ENCODE measurements at regions not wholly inside any gene's neighbourhood (a gene's known extent, or its start where the extent isn't known, plus 50 kb on each side); places are given as distances from the start of the nearest gene placed in this dataset.
"Not testable (repeated sequence)": the region's sequence is repeated elsewhere in the genome, so short reads cannot be mapped to it uniquely, and the experiment has no call there.

- not testable (repeated sequence) for DNase-seq
Observed at GRCh38 chr1:149157409-149157808, 54.1 kb upstream of the NBPF9 start.

- peak; percentile 34 for DNase-seq
Observed at GRCh38 chr1:149158308-149158707, 55.0 kb upstream of the NBPF9 start.

DNA sequence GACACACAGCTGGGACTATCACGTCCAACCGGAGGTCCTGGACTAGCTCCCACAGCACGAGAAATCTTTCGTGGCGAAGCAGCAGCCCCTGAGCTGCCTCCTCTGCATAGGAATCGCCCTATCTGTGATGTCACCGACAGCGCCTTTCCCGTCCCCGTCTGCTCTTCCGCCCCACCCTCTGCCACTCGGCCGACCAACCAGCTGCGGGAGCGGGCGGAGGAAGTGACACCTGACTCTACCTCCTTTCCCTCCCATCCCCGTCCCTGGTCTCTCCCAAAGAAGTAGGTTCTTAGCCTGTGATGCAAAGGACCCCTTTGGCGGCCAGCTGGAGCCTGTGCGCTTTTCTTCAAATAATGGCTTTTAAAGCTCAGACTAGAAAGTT, 59.7 kb upstream of the NBPF9 start:
- DNase-seq: not testable (repeated sequence)

DNA sequence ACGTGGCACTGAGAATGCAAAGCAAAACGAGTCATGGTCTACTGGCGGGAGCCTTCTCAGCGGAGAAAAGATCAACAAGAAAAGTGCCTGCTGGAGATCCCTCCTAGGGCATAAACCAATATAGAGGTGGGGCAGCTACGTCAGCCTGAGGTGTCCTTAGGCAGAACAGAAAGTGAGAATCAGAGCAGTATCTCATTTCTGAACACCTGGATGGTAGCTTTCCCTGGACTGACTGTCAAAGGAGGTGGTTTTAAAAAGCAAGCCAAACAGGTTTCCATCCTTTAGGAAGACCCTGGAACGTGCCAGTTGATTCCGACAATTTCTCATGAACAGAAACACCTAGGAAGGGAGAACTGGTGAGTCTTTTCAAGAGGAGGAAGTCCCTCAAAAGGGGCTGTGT, 71.4 kb upstream of the NBPF9 start:
- not testable (repeated sequence) for DNase-seq

DNA sequence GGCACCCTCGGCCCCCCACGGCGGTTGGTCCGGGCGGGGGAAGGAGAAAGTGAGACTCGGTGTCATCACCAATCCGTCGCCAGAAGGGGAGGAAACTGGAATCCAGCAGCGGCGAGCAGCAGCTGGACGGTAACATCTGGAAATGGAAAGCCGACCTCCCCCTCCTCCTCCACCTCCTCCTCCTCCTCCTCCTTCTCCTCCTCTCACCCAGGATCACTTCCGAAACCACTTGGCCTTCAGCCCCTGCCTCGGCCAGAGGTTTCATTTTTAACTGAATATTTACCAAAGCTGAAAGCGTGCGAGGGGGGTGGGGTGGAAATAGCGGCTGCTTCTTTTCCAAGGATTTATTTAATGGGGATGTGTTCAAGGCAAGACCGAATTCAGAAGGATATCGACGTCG, 72.5 kb upstream of the NBPF9 start:
- DNase-seq: not testable (repeated sequence)

GRCh38 chr1:149176453-149177316, 73.3 kb upstream of the NBPF9 start:
- DNase-seq: peak; percentile 59

- DNase-seq: not testable (repeated sequence)
Observed at GRCh38 chr1:149190742-149191141, 87.4 kb upstream of the NBPF9 start.

DNA sequence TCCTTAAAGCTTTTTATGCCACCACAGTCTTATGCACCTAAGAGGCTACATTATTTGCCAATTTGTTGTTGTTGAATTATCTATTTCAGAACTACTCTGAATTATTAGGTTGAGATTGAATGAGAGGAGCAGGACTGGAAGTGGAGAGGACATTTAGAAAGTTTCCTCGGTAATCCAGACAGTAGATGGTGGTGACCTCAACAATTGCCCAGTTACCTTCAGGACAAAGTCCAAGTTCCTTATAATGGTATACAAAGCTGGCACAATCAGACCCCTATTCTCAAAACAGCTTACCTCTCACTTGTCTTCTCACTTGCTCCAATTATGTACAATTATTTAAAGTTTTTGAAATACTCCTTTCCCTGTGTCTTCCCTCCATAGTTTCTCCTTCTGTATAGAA, 93.3 kb upstream of the NBPF9 start:
- not testable (repeated sequence) for DNase-seq

- DNase-seq: not testable (repeated sequence)
Observed at GRCh38 chr1:149200567-149200966, 97.2 kb upstream of the NBPF9 start.

DNA sequence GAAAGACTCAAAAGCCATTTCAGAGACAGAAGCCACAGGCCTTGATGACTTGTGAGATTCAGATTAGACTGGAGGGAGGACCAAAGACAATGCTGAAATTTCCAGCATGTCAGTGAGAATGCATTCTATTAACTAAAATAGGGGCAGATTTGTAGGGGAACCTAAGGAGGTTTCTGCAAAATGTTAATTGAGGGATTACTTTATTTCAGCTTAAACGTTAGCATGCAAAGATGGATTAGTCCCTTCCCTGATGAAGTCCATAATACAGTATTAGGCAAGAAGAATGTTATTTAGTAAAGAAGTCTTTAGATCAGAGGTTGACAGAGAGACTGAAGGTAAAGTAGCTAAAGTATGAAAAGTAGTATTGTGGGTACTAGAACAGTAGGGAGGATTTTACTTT, 98.9 kb upstream of the NBPF9 start:
- not testable (repeated sequence) for DNase-seq

DNA sequence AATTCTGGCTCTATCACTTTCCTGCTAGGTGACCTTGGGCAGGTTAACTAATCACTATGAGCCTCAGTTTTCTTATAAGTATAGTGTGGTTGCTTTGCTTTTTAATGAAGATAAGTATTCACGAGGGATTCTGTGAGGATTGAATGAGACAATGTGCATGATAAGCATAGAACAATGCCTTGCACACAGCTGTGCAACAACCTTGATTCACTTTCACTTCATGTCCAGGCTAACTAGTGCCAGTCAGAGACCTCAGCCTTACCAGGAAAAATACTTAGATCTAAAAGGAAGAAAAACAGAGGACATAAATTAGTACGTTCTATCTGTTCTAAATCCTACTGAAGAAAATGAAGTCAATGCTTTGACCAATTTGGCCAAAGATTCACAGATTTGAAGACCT, 101.0 kb upstream of the NBPF9 start:
- not testable (repeated sequence) for DNase-seq

DNA sequence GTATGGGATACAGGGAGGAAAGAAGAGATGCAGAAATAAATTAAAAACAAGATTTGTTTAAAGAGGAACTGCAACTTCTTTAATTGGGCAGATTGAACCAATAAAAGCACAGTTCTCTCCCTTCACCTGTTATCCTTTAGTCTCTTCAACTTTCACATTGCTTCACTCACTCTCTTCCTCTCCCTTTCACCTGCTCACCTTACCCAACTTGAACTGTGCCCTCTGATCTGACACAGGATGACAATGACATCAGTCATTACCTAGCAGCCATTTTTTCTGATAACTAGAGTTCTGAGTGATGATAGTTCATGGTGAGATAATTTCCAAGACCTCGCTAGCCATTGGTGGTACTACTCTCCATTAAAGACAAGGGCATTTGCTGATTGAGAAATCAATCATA, 105.5 kb upstream of the NBPF9 start:
- not testable (repeated sequence) for DNase-seq

DNA sequence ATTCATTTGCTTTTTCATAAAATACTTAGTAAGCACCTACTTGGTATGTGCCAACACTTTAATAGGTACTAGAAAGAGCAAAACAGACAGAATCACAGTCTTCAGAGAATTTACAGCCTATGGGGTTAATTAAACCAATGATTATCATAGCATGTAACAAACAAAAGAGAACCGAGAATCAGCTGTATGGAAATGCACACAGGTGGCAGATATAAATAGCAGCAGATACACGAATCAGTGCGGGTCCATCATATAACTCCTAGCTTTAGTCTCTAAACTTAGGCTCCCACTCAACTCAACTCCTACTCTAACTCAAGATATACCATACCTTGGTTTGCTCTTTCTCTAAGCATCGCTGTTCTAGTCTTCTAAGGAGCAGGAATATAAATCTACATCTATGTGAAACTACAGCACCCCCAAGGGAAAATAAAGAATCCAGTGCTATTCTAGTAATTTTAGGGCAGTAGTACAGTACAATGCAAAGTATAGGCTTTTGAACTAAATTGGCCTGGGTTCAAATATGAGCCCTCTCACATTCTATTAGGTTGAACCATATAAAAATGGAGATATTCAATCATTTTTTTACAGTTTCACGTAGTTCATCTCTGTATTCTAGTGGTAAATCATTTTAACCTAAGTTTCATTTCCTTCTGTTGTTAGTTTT, 108.5 kb upstream of the NBPF9 start:
- DNase-seq: not testable (repeated sequence)

DNA sequence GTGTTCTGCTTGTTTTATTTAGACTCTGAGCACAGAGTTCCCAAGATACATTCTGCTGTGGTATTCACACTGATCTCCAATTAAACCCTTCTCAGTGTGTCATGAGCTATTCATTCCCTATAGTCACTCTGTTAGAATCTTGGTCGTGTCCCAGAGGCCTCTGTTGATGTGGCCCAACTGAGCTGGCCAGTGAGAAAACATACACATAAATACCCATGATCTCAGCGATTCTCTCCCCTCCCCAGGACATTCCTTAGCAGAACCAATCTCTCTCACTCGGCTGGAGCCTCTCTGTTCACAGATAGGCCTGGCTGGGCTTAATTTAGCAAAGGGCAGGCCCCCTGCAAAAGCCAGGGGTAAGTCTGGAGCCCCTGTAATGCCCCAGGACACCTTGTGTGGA, 109.6 kb upstream of the NBPF9 start:
- DNase-seq: not testable (repeated sequence)

DNA sequence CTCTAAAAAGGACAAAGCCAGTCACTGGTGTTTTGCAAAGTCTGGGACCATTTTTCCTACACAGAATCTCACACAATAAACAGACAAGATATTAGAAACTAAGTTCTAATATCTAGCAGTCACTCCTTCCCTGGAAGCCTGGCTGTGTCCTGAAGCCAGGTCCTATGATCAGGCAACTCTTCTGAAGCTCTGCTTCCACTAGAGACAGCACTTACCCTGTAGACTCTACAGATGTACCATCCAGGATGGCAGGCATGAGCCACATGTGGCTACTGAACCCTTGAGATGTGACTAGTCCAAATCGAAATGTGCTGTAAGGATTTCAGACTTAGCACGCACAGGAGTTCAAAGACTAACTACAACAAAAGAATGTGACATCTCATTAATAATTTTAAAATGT, 110.3 kb upstream of the NBPF9 start:
- not testable (repeated sequence) for DNase-seq

GRCh38 chr1:149218080-149218988, 115.0 kb upstream of the NBPF9 start:
- DNase-seq: not testable (repeated sequence)

- DNase-seq: not testable (repeated sequence)
Observed at GRCh38 chr1:149219539-149219938, 116.2 kb upstream of the NBPF9 start.

DNA sequence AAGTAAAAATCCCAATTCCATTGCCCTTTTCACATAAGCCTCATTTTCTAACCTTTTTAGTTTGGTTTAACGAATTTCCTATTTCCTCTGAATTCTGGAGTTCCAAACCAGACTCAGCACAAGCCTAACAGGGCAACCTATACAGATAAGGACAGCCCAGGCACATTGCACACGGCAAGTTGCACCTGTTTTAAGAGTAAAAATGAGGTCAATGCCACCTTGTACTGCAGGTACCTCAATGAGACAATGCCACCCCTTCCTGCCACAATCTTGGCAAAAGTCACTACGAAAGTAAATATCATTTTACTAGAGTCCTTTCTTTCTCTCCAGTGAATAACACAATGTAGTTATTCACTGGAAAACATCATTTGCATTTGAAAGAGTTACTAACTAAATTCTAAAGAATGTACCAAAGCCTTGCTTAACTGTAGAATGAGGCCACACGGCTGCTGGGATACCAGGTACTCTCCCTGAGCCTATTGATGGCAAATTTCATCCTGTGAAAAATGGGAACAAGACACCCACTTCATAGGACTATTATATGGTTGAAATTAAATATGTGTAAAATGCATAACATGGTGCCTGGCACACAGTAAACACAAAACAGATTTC, 117.2 kb upstream of the NBPF9 start:
- DNase-seq: not testable (repeated sequence)

- not testable (repeated sequence) for DNase-seq
Observed at GRCh38 chr1:149227933-149228665, 124.7 kb upstream of the NBPF9 start.

GRCh38 chr1:149228672-149229585, 125.6 kb upstream of the NBPF9 start:
- DNase-seq: not testable (repeated sequence)
